GM19023 (cell line): ENCODE measurements at regions not wholly inside any gene's neighbourhood (a gene's known extent, or its start where the extent isn't known, plus 50 kb on each side); places are given as distances from the start of the nearest gene placed in this dataset.

Source experiments
- ATAC-seq: cut with Tn5 transposase; IDR thresholded peaks from one replicate; pipeline ENCODE4 v1.9.1; 2021; ENCODE audit warnings: mild to moderate bottlenecking, moderate library complexity; ENCODE audit not compliant: unreplicated experiment

DNA sequence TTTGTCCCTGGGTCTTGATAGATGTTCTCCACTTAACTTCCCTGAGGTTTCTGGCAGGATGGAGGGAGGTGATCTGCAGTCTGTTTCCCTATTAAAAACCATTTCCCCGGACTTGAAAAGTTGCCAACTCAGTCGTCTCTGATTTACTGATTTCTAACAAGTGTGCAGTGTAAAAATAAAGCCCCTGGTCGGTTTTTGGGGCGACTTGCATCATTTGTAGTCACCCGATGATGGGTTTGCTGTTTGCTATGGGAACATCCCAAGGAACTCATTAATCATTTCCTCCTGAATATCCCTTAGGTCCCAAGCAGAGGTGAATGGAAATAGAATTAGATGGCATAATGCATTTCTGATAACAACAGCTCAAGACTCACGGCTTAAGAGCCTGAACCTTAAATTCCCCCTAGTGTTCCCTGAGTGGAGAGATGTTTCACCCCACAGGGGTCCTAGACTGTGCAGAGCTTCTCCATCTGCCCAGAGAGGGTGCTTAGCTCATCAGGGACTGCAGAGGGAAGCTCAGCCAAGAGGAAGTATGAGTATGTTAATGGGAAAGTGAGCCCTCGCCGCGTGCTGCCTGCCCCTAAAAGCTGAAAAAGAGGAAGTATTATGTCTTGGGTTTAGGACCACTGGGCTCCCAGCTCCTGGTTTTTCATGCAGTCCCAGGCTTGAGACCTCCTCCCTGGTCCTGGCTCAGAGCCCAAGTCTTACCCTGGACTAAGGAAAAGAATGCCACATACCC lies 115.1 kb upstream of the DAP start:
- no peak for ATAC-seq

GRCh38 chr5:10875201-10875768 lies 114.3 kb upstream of the DAP start:
- no peak for ATAC-seq

DNA sequence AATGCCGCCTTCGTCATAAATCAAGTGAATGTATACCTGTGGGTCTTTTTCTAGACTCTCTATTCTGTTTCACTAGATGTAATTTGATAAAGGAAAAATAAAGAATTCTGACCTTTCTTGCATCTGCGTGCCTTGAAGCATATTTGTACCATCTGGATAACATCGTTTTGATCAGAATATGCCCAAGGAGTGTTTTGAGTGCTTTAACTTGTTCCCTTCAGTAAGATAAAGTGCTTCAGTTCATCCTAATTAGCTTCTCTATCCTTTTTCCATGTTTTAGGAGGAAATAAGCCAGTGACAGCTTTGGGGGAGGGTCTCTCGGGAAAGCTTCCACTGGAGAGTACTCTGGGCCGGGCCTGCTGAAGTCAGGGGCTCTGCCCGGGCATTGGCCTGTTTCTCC lies 113.5 kb upstream of the DAP start:
- no peak for ATAC-seq

DNA sequence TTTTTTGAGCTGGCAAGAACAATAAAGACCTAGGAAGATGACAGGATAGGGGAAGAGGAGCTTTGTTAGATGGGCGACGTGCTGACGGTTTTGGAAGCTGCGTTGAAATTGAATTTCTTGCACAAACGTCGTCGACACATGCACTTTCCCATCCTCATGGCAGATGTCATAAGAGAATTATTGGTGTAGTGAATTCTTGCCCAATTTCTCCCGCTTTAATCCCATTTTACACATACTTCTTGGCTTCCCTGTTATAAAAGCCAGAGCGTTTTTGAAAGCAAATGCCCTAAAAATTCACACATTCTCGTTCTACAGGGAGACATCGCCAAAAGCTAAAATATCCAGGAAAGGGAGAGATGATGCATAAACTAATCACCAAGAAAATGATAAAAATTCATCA lies 109.8 kb upstream of the DAP start:
- ATAC-seq, result no peak

- ATAC-seq, result no peak
These were observed 107.9 kb upstream of the DAP start for GRCh38 chr5:10868956-10869355.

GRCh38 chr5:10867389-10868303 lies 106.6 kb upstream of the DAP start:
- ATAC-seq, result no peak

DNA sequence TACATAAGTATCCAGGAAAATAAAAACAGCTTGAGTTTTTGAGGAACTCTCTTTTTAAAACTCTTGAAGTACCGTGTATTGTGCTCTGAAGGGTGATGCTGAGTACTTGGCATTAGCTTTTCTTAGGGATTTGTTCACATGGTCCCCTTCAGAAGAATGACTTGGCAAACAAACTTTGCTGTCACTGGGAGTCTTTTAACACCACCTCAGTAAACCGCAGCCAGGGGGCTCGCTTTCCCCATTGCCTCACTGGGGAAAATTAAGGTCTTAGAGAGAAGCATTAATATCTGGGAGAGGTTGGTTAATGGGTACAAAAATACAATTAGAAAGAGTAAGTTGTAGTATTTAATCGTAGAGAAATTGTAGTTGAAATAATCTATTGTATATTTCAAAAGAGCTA lies 105.9 kb upstream of the DAP start:
- no peak for ATAC-seq

DNA sequence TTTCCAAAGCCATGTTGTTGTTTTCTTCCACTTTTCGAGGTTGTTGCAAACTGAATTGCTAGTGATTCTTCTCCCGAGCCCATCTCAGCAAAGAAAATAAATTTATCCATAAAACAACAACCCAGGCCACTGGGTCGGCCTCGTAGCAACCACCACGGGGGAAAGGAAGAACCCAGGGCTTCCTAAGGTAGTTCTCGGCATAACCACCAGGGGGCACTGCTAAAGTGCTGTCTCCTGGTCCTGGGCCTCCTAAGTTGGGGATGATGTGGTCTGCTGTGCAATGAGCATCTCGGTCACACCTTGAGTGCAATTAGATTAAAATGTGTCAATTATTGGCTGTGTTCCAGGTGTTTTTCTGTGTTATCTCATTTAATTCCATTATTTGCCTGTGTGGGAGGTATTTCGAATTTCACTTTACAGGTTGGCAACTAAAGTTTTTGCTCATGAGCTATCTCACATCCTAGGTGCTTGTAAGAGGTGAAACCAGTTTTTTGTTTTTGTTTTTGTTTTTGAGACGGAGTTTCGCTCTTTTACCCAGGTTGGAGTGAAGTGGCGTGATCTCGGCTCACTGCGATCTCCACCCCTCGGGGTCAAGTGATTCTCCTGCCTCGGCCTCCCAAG lies 102.8 kb upstream of the DAP start:
- peak; percentile 85 for ATAC-seq

DNA sequence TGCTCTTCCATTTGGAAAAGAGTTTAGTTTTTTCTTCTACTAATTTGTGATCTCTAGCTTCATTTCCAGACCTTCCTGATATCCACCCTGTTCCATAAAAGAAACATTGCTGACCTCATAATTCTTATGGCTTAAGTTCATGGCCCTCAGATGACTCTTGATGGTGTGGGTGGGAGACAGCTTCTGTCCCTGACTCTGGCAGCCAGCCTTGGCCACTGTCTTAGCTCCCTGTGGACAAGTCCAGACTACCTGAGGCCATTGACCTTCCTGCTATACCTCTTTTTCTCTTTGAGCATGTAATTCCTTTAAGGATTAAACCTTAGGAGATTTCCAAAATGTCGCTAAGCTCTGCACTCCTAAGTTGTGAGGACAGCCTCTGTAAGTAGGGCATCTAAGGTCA lies 101.1 kb upstream of the DAP start:
- ATAC-seq, result no peak

DNA sequence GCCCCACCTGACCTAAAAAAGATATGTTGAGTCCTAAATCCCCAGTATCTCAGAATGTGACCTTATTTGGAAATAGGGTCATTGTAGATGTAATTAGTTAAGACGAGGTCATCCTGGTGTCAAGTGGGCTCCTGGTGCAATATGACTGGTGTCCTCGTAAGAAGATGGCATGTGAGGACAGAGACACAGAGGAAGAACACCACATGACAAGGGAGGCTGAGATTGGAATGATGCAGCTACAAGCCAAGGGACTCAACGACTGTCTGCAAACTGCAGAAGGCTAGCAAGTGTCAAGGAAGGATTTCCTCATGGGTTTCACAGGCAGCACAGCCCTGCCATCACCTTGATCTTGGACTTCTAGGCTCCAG lies 100.4 kb upstream of the DAP start:
- ATAC-seq, result no peak

DNA sequence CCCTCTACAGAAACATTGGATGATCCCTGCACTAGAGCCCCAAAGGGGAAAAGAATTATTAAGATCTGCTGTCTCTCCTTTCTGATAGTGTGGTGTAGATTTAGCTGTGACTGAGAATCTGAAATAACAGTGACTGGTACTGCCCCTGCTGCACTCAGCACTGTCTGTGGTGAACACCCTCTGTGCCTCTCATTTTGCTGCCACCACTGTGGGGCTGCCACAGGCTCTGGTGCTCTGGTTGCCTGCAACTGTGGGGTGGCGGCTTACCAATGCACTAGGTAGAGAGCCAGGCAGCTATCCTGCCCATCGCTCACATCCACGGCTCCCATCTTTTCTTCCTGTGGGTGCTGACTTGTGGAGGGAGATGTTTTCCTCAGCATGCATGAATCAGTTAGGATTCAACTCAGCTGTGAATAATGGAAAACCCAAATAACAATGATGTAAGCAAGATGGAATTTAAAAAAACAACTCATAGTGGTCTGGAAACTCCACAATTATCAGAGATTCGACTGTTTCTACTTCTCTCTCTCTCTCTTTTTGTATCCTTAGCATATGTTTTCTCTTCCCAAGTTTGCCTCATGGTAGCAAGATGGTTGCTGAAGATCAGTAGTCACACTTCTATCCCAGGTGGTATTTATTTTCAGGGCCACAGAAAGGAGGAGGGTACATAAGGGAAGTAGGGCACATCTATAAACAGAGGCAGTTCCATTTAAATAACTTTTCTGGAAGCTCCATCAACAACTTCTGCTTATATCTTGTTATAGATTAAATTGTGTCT lies 99.8 kb upstream of the DAP start:
- no peak for ATAC-seq

DNA sequence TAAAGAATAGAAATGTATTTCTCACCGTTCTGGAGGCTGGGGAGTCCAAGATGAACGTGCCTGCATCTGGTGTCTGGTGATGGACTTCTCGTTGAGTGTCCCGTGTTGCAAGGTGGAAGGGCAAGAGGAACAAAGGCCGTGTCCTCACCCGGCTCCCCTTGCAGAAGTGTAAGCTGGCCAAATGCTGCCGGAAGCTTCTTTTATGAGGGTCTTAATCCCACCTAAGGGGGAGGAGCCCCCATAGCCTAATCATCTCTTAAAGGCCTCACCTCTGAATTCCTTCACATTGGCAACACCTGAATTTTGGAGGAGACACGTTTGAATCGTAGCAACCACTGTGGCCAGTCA lies 99.1 kb upstream of the DAP start:
- no peak for ATAC-seq

- no peak for ATAC-seq
These were observed 98.6 kb upstream of the DAP start for GRCh38 chr5:10859393-10860195.

- ATAC-seq, result no peak
These were observed 97.9 kb upstream of the DAP start for GRCh38 chr5:10858945-10859344.

DNA sequence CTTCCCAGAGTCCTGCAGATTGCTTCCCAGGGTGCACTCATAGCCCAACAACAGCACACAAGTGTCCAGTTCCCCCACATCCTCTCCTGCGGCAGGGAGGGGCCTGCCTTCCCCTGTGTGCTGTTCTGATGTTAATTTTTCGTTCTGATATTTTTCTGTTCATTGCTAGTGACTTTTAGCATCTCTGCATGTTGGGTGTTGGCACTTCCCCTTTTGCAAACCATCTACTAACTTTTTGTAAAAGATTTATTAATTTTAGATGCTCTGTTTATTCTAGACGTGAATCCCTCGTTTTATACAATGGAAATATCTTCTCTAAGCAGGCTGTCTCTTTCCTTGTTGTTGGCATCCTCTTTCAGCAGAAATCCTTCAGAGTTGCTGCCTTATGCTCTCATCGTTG lies 97.3 kb upstream of the DAP start:
- no peak for ATAC-seq

GRCh38 chr5:10857338-10857733 lies 96.3 kb upstream of the DAP start:
- no peak for ATAC-seq

- peak; percentile 57 for ATAC-seq
These were observed 95.8 kb upstream of the DAP start for GRCh38 chr5:10856683-10857337.

- no peak for ATAC-seq
These were observed 95.0 kb upstream of the DAP start for GRCh38 chr5:10856071-10856470.

DNA sequence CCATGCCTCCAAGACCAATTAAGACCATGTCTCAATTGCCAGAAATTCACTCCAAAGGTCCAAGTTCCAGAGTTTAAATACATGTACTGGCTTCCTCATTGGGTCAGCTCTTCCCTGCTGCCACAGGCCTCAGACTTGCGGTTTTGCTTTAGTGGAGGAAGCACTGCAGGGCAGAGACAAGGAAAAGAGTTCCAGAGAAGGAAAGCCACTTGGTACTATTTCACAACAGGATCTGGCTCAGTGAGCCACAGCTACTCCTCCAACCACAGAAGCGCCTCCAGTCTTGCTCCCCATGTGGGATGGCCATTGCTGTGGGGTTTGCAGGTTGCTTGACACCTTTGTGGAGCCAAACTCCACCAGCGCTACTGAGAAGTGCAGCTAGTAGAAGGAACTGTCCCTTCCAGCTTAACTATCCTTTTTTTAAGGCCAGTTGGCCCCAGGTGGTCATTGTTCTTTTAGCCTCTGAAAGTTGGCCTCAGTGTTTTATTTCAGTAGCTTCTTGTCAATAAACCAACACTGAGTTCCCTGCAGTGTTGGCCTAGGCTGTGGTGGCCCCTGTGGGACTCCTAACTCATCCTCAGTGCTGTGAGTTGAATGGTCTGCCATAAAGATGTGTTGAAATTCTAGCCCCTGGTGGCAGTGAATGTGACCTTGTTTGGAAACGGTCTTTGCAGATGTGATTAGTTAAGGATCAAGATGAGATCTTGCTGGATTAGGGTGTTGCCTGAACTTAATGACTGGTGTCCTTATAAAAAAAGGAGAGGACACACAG lies 93.7 kb upstream of the DAP start:
- no peak for ATAC-seq
